ENCODE measurements at regions not wholly inside any gene's neighbourhood (a gene's known extent, or its start where the extent isn't known, plus 50 kb on each side); places are given as distances from the start of the nearest gene placed in this dataset.
"Not testable (repeated sequence)": the region's sequence is repeated elsewhere in the genome, so short reads cannot be mapped to it uniquely, and the experiment has no call there.

- DNase-seq: peak; percentile 91
Measured at GRCh38 chr20:12925210-12925755, 83.5 kb upstream of the SPTLC3 start.

GRCh38 chr20:12925863-12926793 lies 82.6 kb upstream of the SPTLC3 start:
- no peak for DNase-seq

- DNase-seq: no peak
Measured at GRCh38 chr20:12927489-12927888, 81.3 kb upstream of the SPTLC3 start.

- no peak for DNase-seq
Measured at GRCh38 chr20:12928358-12928754, 80.4 kb upstream of the SPTLC3 start.

- DNase-seq: no peak
Measured at GRCh38 chr20:12928755-12929401, 79.9 kb upstream of the SPTLC3 start.

GRCh38 chr20:12936020-12936419 lies 72.8 kb upstream of the SPTLC3 start:
- DNase-seq: no peak

GRCh38 chr20:12936524-12936923 lies 72.2 kb upstream of the SPTLC3 start:
- no peak for DNase-seq

GRCh38 chr20:12941025-12941424 lies 67.7 kb upstream of the SPTLC3 start:
- DNase-seq: no peak

- no peak for DNase-seq
Measured at GRCh38 chr20:12942123-12942522, 66.6 kb upstream of the SPTLC3 start.

GRCh38 chr20:12946789-12947188 lies 62.0 kb upstream of the SPTLC3 start:
- no peak for DNase-seq

- DNase-seq: no peak
Measured at GRCh38 chr20:12947691-12948090, 61.1 kb upstream of the SPTLC3 start.

- DNase-seq: no peak
Measured at GRCh38 chr20:12949429-12949980, 59.3 kb upstream of the SPTLC3 start.

GRCh38 chr20:12954254-12954653 lies 54.5 kb upstream of the SPTLC3 start:
- not testable (repeated sequence) for DNase-seq

- DNase-seq: no peak
Measured at GRCh38 chr20:12955611-12956010, 53.2 kb upstream of the SPTLC3 start.

- DNase-seq: no peak
Measured at GRCh38 chr20:12956303-12956702, 52.5 kb upstream of the SPTLC3 start.

- no peak for DNase-seq
Measured at GRCh38 chr20:12957968-12958367, 50.8 kb upstream of the SPTLC3 start.
